SU-DHL-6 (cell line): ENCODE measurements at regions not wholly inside any gene's neighbourhood (a gene's known extent, or its start where the extent isn't known, plus 50 kb on each side); places are given as distances from the start of the nearest gene placed in this dataset.

Experiments used
- H2AFZ ChIP-seq: fragments of 200-600 bp; sonication (generic); 2 replicates; pipeline ENCODE4 v1.6.1; 2014; ENCODE audit warnings: low read depth, mild to moderate bottlenecking, moderate library complexity, mixed read lengths, antibody characterized with exemption, low read length; ENCODE audit not compliant: severe bottlenecking
- H3F3A ChIP-seq: fragments of 200-600 bp; shearing (Covaris generic); 2 replicates; pipeline ENCODE4 v1.6.0; 2016; ENCODE audit warnings: antibody characterized with exemption, mild to moderate bottlenecking; ENCODE audit not compliant: insufficient read depth
- H3K27ac ChIP-seq: fragments of 200-600 bp; sonication (generic); 2 replicates; pipeline ENCODE4 v1.5.1; 2016; ENCODE audit warnings: low read depth, mild to moderate bottlenecking, low read length, moderate library complexity, mixed read lengths
- H3K27me3 ChIP-seq: fragments of 200-600 bp; sonication (generic), shearing (Covaris generic); 2 replicates; pipeline ENCODE4 v1.6.0; 2014; ENCODE audit warnings: mild to moderate bottlenecking, low read length
- H3K36me3 ChIP-seq: fragments of 200-600 bp; sonication (generic); 2 replicates; pipeline ENCODE4 v1.6.1; 2014; ENCODE audit warnings: mild to moderate bottlenecking, low read length, mixed read lengths
- H3K4me2 ChIP-seq: fragments of 300-600, 200-600 bp; shearing (Covaris generic), sonication (generic); 2 replicates; pipeline ENCODE4 v1.6.0; 2014; ENCODE audit warnings: low read length, low read depth, mild to moderate bottlenecking; ENCODE audit not compliant: poor library complexity, severe bottlenecking
- H3K4me3 ChIP-seq: fragments of 200-600 bp; sonication (generic); 2 replicates; pipeline ENCODE4 v1.5.1; 2014; ENCODE audit warnings: antibody characterized with exemption, low read length, mild to moderate bottlenecking, mixed read lengths; ENCODE audit not compliant: insufficient read depth, poor library complexity, severe bottlenecking
- H3K79me2 ChIP-seq: fragments of 200-600 bp; sonication (generic); 2 replicates; pipeline ENCODE4 v1.6.1; 2014; ENCODE audit warnings: mild to moderate bottlenecking, low read length, moderate library complexity; ENCODE audit not compliant: insufficient read depth
- H3K9ac ChIP-seq: fragments of 200-600 bp; sonication (generic); 2 replicates; pipeline ENCODE4 v1.7.0; 2014; ENCODE audit warnings: mild to moderate bottlenecking, low read length
- H3K9me2 ChIP-seq: fragments of 200-600 bp; sonication (generic); replicated peaks from 2 replicates; pipeline ENCODE4 v1.6.1; 2014; ENCODE audit warnings: low read length; ENCODE audit not compliant: insufficient read depth
- H3K9me3 ChIP-seq: fragments of 200-600 bp; sonication (generic); 2 replicates; pipeline ENCODE4 v1.6.1; 2014; ENCODE audit warnings: low read length, mixed read lengths; ENCODE audit not compliant: insufficient read depth
- H4K20me1 ChIP-seq: fragments of 200-600 bp; sonication (generic); 2 replicates; pipeline ENCODE4 v1.6.1; 2014; ENCODE audit warnings: low read depth, mild to moderate bottlenecking, antibody characterized with exemption, low read length, moderate library complexity, mixed read lengths
- CTCF ChIP-seq: fragments of 200-600 bp; sonication (generic); IDR thresholded peaks from one replicate; pipeline ENCODE4 v1.5.1; 2017; ENCODE audit warnings: antibody characterized with exemption, mild to moderate bottlenecking, low read length, moderate library complexity; ENCODE audit not compliant: insufficient read depth, poor library complexity, severe bottlenecking
- EZH2phosphoT487 ChIP-seq: fragments of 200-600 bp; sonication (generic), shearing (Covaris generic); conservative IDR thresholded peaks from 2 replicates; pipeline ENCODE4 v1.6.1; 2018; ENCODE audit warnings: mild to moderate bottlenecking, antibody characterized with exemption, low read length, moderate library complexity, mixed read lengths

- H2AFZ ChIP-seq, result no peak overlapping the region
- no peaks in the 10 kb centered on the region for H3K9me3 ChIP-seq
- H3K27ac ChIP-seq, result no peak overlapping the region
- H3K9ac ChIP-seq, result no peak overlapping the region
- no peak overlapping the region for H3K4me3 ChIP-seq
- H3F3A ChIP-seq, result no peaks in the 10 kb centered on the region
- no peaks in the 10 kb centered on the region for H3K27me3 ChIP-seq
- H3K36me3 ChIP-seq, result no peaks in the 10 kb centered on the region
- no peaks in the 10 kb centered on the region for H3K9me2 ChIP-seq
- no peaks in the 10 kb centered on the region for H4K20me1 ChIP-seq
- no peaks in the 10 kb centered on the region for H3K79me2 ChIP-seq
- no peak for TF ChIP-seq CTCF
- H3K4me2 ChIP-seq, result no peak overlapping the region
Observed at GRCh38 chr11:127273593-127274327, 273.2 kb upstream of the KIRREL3 start.

DNA sequence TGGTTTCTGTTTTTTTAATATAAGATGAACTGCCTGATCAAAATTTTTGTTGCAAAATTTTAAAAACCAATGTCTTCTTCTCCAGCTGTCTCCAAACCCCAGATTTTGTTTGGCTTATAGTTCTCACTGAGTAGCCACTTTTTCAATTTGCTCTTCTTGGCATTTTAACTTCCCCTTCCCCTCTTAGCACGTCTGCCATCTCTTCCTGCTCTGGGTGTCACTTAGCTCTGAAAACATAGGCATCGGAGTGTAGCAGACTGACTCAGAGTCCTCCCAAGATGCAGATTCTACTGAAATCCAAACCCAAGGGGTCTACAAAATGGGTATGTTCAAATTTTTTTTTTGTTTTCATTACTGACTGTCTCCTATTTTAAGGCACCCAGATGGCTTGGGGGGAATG lies 270.3 kb upstream of the KIRREL3 start:
- no peaks in the 10 kb centered on the region for H3F3A ChIP-seq
- TF ChIP-seq EZH2phosphoT487 (no peak), CTCF (no peak)
- no peak overlapping the region for H3K9ac ChIP-seq
- H3K4me2 ChIP-seq, result no peak overlapping the region
- no peak overlapping the region for H3K4me3 ChIP-seq
- no peaks in the 10 kb centered on the region for H4K20me1 ChIP-seq
- H3K9me2 ChIP-seq, result no peaks in the 10 kb centered on the region
- H3K27me3 ChIP-seq, result no peaks in the 10 kb centered on the region
- H3K9me3 ChIP-seq, result no peaks in the 10 kb centered on the region
- no peaks in the 10 kb centered on the region for H3K79me2 ChIP-seq
- H3K27ac ChIP-seq, result no peak overlapping the region
- H2AFZ ChIP-seq, result no peak overlapping the region
- no peaks in the 10 kb centered on the region for H3K36me3 ChIP-seq

- Histone ChIP-seq H3K9ac (no peak overlapping the region), H2AFZ (no peak overlapping the region), H3F3A (no peaks in the 10 kb centered on the region), H3K4me2 (no peak overlapping the region), H3K4me3 (no peak overlapping the region), H3K79me2 (no peaks in the 10 kb centered on the region), H3K9me3 (no peaks in the 10 kb centered on the region), H3K36me3 (no peaks in the 10 kb centered on the region), H3K9me2 (no peaks in the 10 kb centered on the region), H3K27ac (no peak overlapping the region), H3K27me3 (no peaks in the 10 kb centered on the region), H4K20me1 (no peaks in the 10 kb centered on the region)
- TF ChIP-seq CTCF, result no peak
- TF ChIP-seq EZH2phosphoT487, result no peak
Observed at GRCh38 chr11:127269911-127270310, 269.3 kb upstream of the KIRREL3 start.
